Esophagus muscularis mucosa (tissue), 4 donors: ENCODE measurements at regions not wholly inside any gene's neighbourhood (a gene's known extent, or its start where the extent isn't known, plus 50 kb on each side); places are given as distances from the start of the nearest gene placed in this dataset.

Experiments
- CTCF ChIP-seq, 3 experiments: fragments of 200-600 bp in 2 of 3; fragments of 450-650 bp in 1 of 3; sonication (generic) in 2 of 3; IDR thresholded peaks; one replicate each; pipeline ENCODE4 v1.5.1; 2017 to 2019; ENCODE audit warnings: antibody characterized with exemption in 3 of 3, mild to moderate bottlenecking in 2 of 3, moderate library complexity in 1 of 3
- EP300 ChIP-seq: sonication (generic); formaldehyde crosslinking; IDR thresholded peaks from one replicate; pipeline ENCODE4 v1.6.1; 2017; ENCODE audit warnings: antibody characterized with exemption
- POLR2A ChIP-seq: fragments of 450-650 bp; IDR thresholded peaks from one replicate; pipeline ENCODE4 v1.6.1; 2017; ENCODE audit warnings: antibody characterized with exemption, moderate library complexity, mild to moderate bottlenecking, low read depth
- POLR2AphosphoS5 ChIP-seq, 2 donors: sonication (generic); formaldehyde crosslinking; IDR thresholded peaks; one replicate each; pipeline ENCODE4 v1.6.1; 2017; ENCODE audit warnings: antibody characterized with exemption in 2 of 2

- TF ChIP-seq CTCF (IDR thresholded peaks at IDR 0.05) (no peak), POLR2A (no peak), POLR2AphosphoS5 (IDR thresholded peaks at IDR 0.05) (no peak), EP300 (no peak)
Observed at GRCh38 chr22:46097268-46097900, 52.9 kb upstream of the PPARA start.
